HG03135 (cell line): ENCODE measurements at regions not wholly inside any gene's neighbourhood (a gene's known extent, or its start where the extent isn't known, plus 50 kb on each side); places are given as distances from the start of the nearest gene placed in this dataset.

Source experiments
- ATAC-seq: cut with Tn5 transposase; IDR thresholded peaks from one replicate; pipeline ENCODE4 v1.9.1; 2021; ENCODE audit warnings: mild to moderate bottlenecking, moderate library complexity; ENCODE audit not compliant: unreplicated experiment

GRCh38 chr1:37237948-37238347 is 203.6 kb upstream of the GRIK3 start:
- no peak for ATAC-seq

GRCh38 chr1:37238364-37239224 is 204.3 kb upstream of the GRIK3 start:
- no peak for ATAC-seq

- no peak for ATAC-seq
Measured at GRCh38 chr1:37239225-37239740, 205.0 kb upstream of the GRIK3 start.

GRCh38 chr1:37240897-37241296 is 206.6 kb upstream of the GRIK3 start:
- no peak for ATAC-seq

- ATAC-seq = no peak
Measured at GRCh38 chr1:37242501-37242900, 208.2 kb upstream of the GRIK3 start.

GRCh38 chr1:37243368-37244082 is 209.2 kb upstream of the GRIK3 start:
- ATAC-seq = no peak

- ATAC-seq = no peak
Measured at GRCh38 chr1:37244083-37244480, 209.8 kb upstream of the GRIK3 start.

- ATAC-seq = no peak
Measured at GRCh38 chr1:37244815-37245214, 210.5 kb upstream of the GRIK3 start.

- ATAC-seq = no peak
Measured at GRCh38 chr1:37246631-37247030, 212.3 kb upstream of the GRIK3 start.

GRCh38 chr1:37250371-37250770 is 216.1 kb upstream of the GRIK3 start:
- ATAC-seq = no peak

- ATAC-seq = no peak
Measured at GRCh38 chr1:37255136-37255795, 219.1 kb upstream of the ZC3H12A start.

GRCh38 chr1:37255868-37256267 is 218.5 kb upstream of the ZC3H12A start:
- no peak for ATAC-seq

GRCh38 chr1:37257646-37258045 is 216.7 kb upstream of the ZC3H12A start:
- ATAC-seq = no peak

- ATAC-seq = no peak
Measured at GRCh38 chr1:37258068-37258467, 216.3 kb upstream of the ZC3H12A start.

GRCh38 chr1:37259019-37259418 is 215.4 kb upstream of the ZC3H12A start:
- ATAC-seq = no peak

GRCh38 chr1:37261129-37261528 is 213.3 kb upstream of the ZC3H12A start:
- no peak for ATAC-seq

- no peak for ATAC-seq
Measured at GRCh38 chr1:37262439-37263170, 211.8 kb upstream of the ZC3H12A start.

GRCh38 chr1:37265156-37265555 is 209.2 kb upstream of the ZC3H12A start:
- ATAC-seq = no peak

- ATAC-seq = no peak
Measured at GRCh38 chr1:37265786-37266667, 208.4 kb upstream of the ZC3H12A start.
